ENCODE measurements at regions not wholly inside any gene's neighbourhood (a gene's known extent, or its start where the extent isn't known, plus 50 kb on each side); places are given as distances from the start of the nearest gene placed in this dataset.
"Not testable (repeated sequence)": the region's sequence is repeated elsewhere in the genome, so short reads cannot be mapped to it uniquely, and the experiment has no call there.

GRCh38 chr2:90105142-90105541, 1413.7 kb downstream of the RPIA start:
- H3K36me3 ChIP-seq (ENCODE audit: control insufficient read depth, insufficient read depth, low read length); H3K27me3 Mint-ChIP-seq (ENCODE audit: insufficient read depth, unreplicated experiment); H3K4me3 ChIP-seq (ENCODE audit: low read depth, low read length); H3K27ac Mint-ChIP-seq (ENCODE audit: unreplicated experiment); H3K4me1 ChIP-seq; POLR2A ChIA-PET; H3K4me3 Mint-ChIP-seq (ENCODE audit: unreplicated experiment); BruUV-seq (replicated peaks); H3K9me3 Mint-ChIP-seq (ENCODE audit: unreplicated experiment); H3K9me3 ChIP-seq; CTCF ChIA-PET; H3K27me3 ChIP-seq (replicated peaks; ENCODE audit: control insufficient read depth, insufficient read depth, low read length); intact Hi-C loops (cut with micrococcal nuclease; ENCODE audit: unreplicated experiment); H3K36me3 Mint-ChIP-seq (ENCODE audit: insufficient read depth, unreplicated experiment); H3K4me1 Mint-ChIP-seq (ENCODE audit: low read depth, unreplicated experiment): not testable (repeated sequence)
- DNase-seq = peak; percentile 41
- TF ChIP-seq CTCF (IDR thresholded peaks at IDR 0.05; ENCODE audit: insufficient read depth in 1 of 2, low read depth in 1 of 2, low read length in 1 of 2, severe bottlenecking in 1 of 2, unreplicated experiment in 1 of 2) = peak; percentile 15 to 29

GRCh38 chr2:90123409-90123808, 1431.9 kb downstream of the RPIA start:
- H3K4me1 ChIP-seq; intact Hi-C loops (cut with micrococcal nuclease; ENCODE audit: unreplicated experiment); DNase-seq; H3K4me1 Mint-ChIP-seq (ENCODE audit: low read depth, unreplicated experiment); H3K9me3 ChIP-seq; H3K4me3 ChIP-seq (ENCODE audit: low read depth, low read length); POLR2A ChIA-PET; H3K27ac Mint-ChIP-seq (ENCODE audit: unreplicated experiment); CTCF ChIA-PET; H3K36me3 Mint-ChIP-seq (ENCODE audit: insufficient read depth, unreplicated experiment); H3K27me3 Mint-ChIP-seq (ENCODE audit: insufficient read depth, unreplicated experiment); H3K4me3 Mint-ChIP-seq (ENCODE audit: unreplicated experiment); BruUV-seq (replicated peaks); H3K9me3 Mint-ChIP-seq (ENCODE audit: unreplicated experiment); H3K36me3 ChIP-seq (ENCODE audit: control insufficient read depth, insufficient read depth, low read length); H3K27me3 ChIP-seq (replicated peaks; ENCODE audit: control insufficient read depth, insufficient read depth, low read length): not testable (repeated sequence)

GRCh38 chr2:90139046-90139445, 1447.6 kb downstream of the RPIA start:
- H3K4me1 ChIP-seq; intact Hi-C loops (cut with micrococcal nuclease; ENCODE audit: unreplicated experiment); POLR2A ChIA-PET; H3K27me3 Mint-ChIP-seq (ENCODE audit: insufficient read depth, unreplicated experiment); H3K36me3 Mint-ChIP-seq (ENCODE audit: insufficient read depth, unreplicated experiment); H3K4me1 Mint-ChIP-seq (ENCODE audit: low read depth, unreplicated experiment); H3K9me3 ChIP-seq; H3K27me3 ChIP-seq (replicated peaks; ENCODE audit: control insufficient read depth, insufficient read depth, low read length); H3K4me3 ChIP-seq (ENCODE audit: low read depth, low read length); BruUV-seq (replicated peaks); DNase-seq; CTCF ChIA-PET; H3K36me3 ChIP-seq (ENCODE audit: control insufficient read depth, insufficient read depth, low read length); H3K4me3 Mint-ChIP-seq (ENCODE audit: unreplicated experiment); H3K9me3 Mint-ChIP-seq (ENCODE audit: unreplicated experiment); H3K27ac Mint-ChIP-seq (ENCODE audit: unreplicated experiment): not testable (repeated sequence)

- CTCF ChIA-PET; BruUV-seq (replicated peaks): not testable (repeated sequence)
Measured at GRCh38 chr2:90141558-90141957, 1450.1 kb downstream of the RPIA start.

GRCh38 chr2:90151805-90152204, 1460.3 kb downstream of the RPIA start:
- H3K4me1 Mint-ChIP-seq (ENCODE audit: low read depth, unreplicated experiment); CTCF ChIA-PET; H3K9me3 ChIP-seq; DNase-seq; H3K27me3 Mint-ChIP-seq (ENCODE audit: insufficient read depth, unreplicated experiment); intact Hi-C loops (cut with micrococcal nuclease; ENCODE audit: unreplicated experiment); H3K27me3 ChIP-seq (replicated peaks; ENCODE audit: control insufficient read depth, insufficient read depth, low read length); H3K36me3 ChIP-seq (ENCODE audit: control insufficient read depth, insufficient read depth, low read length); BruUV-seq (replicated peaks); H3K4me3 Mint-ChIP-seq (ENCODE audit: unreplicated experiment); H3K36me3 Mint-ChIP-seq (ENCODE audit: insufficient read depth, unreplicated experiment); POLR2A ChIA-PET; H3K9me3 Mint-ChIP-seq (ENCODE audit: unreplicated experiment); H3K4me1 ChIP-seq; H3K27ac Mint-ChIP-seq (ENCODE audit: unreplicated experiment); H3K4me3 ChIP-seq (ENCODE audit: low read depth, low read length): not testable (repeated sequence)

More at GRCh38 chr2:90141558-90141957, 1450.1 kb downstream of the RPIA start:
- H3K4me3 ChIP-seq (ENCODE audit: low read depth, low read length); DNase-seq; H3K27me3 ChIP-seq (replicated peaks; ENCODE audit: control insufficient read depth, insufficient read depth, low read length); H3K36me3 Mint-ChIP-seq (ENCODE audit: insufficient read depth, unreplicated experiment); H3K27me3 Mint-ChIP-seq (ENCODE audit: insufficient read depth, unreplicated experiment); H3K4me1 ChIP-seq; H3K4me3 Mint-ChIP-seq (ENCODE audit: unreplicated experiment); H3K4me1 Mint-ChIP-seq (ENCODE audit: low read depth, unreplicated experiment); POLR2A ChIA-PET; H3K9me3 ChIP-seq; H3K36me3 ChIP-seq (ENCODE audit: control insufficient read depth, insufficient read depth, low read length); H3K27ac Mint-ChIP-seq (ENCODE audit: unreplicated experiment); intact Hi-C loops (cut with micrococcal nuclease; ENCODE audit: unreplicated experiment): not testable (repeated sequence)
- peaks cover 11% of the 10 kb centered on the region for H3K9me3 Mint-ChIP-seq (ENCODE audit: unreplicated experiment)

GRCh38 chr2:90170978-90171377, 1479.5 kb downstream of the RPIA start:
- H3K9me3 Mint-ChIP-seq (ENCODE audit: unreplicated experiment) = not testable (repeated sequence)

GRCh38 chr2:90173081-90173480, 1481.6 kb downstream of the RPIA start:
- H3K9me3 Mint-ChIP-seq (ENCODE audit: unreplicated experiment); H3K4me3 ChIP-seq (ENCODE audit: low read depth, low read length): not testable (repeated sequence)
- peaks cover 14% of the 10 kb centered on the region for H3K27me3 Mint-ChIP-seq (ENCODE audit: insufficient read depth, unreplicated experiment)

More at GRCh38 chr2:90170978-90171377, 1479.5 kb downstream of the RPIA start:
- H3K27me3 ChIP-seq (replicated peaks; ENCODE audit: control insufficient read depth, insufficient read depth, low read length); BruUV-seq (replicated peaks); H3K36me3 Mint-ChIP-seq (ENCODE audit: insufficient read depth, unreplicated experiment); CTCF ChIA-PET; H3K27ac Mint-ChIP-seq (ENCODE audit: unreplicated experiment); H3K27me3 Mint-ChIP-seq (ENCODE audit: insufficient read depth, unreplicated experiment); POLR2A ChIA-PET; H3K36me3 ChIP-seq (ENCODE audit: control insufficient read depth, insufficient read depth, low read length); H3K4me3 ChIP-seq (ENCODE audit: low read depth, low read length); H3K4me1 ChIP-seq; intact Hi-C loops (cut with micrococcal nuclease; ENCODE audit: unreplicated experiment); H3K4me3 Mint-ChIP-seq (ENCODE audit: unreplicated experiment); H3K9me3 ChIP-seq; H3K4me1 Mint-ChIP-seq (ENCODE audit: low read depth, unreplicated experiment): not testable (repeated sequence)
- peak in 1 of 2 experiments; percentile 11 for DNase-seq

More at GRCh38 chr2:90173081-90173480, 1481.6 kb downstream of the RPIA start:
- DNase-seq; CTCF ChIA-PET; H3K4me1 Mint-ChIP-seq (ENCODE audit: low read depth, unreplicated experiment); H3K4me1 ChIP-seq; H3K9me3 ChIP-seq; intact Hi-C loops (cut with micrococcal nuclease; ENCODE audit: unreplicated experiment); H3K4me3 Mint-ChIP-seq (ENCODE audit: unreplicated experiment); H3K27ac Mint-ChIP-seq (ENCODE audit: unreplicated experiment); H3K27me3 ChIP-seq (replicated peaks; ENCODE audit: control insufficient read depth, insufficient read depth, low read length); H3K36me3 Mint-ChIP-seq (ENCODE audit: insufficient read depth, unreplicated experiment); BruUV-seq (replicated peaks); H3K36me3 ChIP-seq (ENCODE audit: control insufficient read depth, insufficient read depth, low read length); POLR2A ChIA-PET: not testable (repeated sequence)
